GM19035 (cell line): ENCODE measurements at regions not wholly inside any gene's neighbourhood (a gene's known extent, or its start where the extent isn't known, plus 50 kb on each side); places are given as distances from the start of the nearest gene placed in this dataset.

Source experiments
- ATAC-seq: cut with Tn5 transposase; IDR thresholded peaks from one replicate; pipeline ENCODE4 v1.9.1; 2021; ENCODE audit not compliant: unreplicated experiment

- no peak for ATAC-seq
Measured at GRCh38 chr16:85451641-85452363, 161.3 kb upstream of the GSE1 start.

GRCh38 chr16:85452364-85453193 is 160.5 kb upstream of the GSE1 start:
- no peak for ATAC-seq

- no peak for ATAC-seq
Measured at GRCh38 chr16:85453194-85453678, 159.9 kb upstream of the GSE1 start.

- no peak for ATAC-seq
Measured at GRCh38 chr16:85453703-85454102, 159.4 kb upstream of the GSE1 start.

DNA sequence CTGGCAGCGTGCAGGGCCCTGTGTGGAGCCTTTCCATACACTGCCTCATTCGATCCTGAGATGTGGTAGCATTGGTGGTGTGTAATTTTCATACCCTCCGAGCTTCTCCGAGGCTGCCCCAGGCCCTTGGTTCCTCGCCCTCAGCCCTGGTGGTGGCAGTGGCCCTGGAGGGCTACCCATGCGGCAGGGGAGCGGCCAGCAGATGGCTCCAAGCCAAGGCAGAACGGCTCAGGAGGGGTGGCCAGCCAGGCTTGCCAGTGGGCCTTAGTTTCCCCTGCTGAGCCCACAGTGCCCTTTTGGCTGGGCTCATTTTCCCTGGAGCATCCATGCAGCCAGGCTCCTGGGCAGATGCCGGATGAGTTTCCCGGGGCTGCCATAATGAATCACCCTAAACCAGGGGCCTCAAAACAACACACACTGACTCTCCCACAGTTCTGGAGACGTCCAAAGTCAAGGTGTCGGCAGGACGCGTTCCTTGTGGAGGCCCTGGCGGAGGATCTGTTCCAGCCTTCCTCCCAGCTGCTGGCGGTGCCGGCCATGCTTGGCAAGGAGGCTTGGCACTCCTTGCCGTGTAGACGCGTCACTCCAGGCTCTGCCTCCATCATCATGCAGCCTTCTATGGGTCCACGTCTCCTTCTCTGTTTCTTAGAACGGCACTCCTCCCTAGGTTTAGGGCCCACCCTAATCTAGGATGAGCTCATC is 158.8 kb upstream of the GSE1 start:
- no peak for ATAC-seq

DNA sequence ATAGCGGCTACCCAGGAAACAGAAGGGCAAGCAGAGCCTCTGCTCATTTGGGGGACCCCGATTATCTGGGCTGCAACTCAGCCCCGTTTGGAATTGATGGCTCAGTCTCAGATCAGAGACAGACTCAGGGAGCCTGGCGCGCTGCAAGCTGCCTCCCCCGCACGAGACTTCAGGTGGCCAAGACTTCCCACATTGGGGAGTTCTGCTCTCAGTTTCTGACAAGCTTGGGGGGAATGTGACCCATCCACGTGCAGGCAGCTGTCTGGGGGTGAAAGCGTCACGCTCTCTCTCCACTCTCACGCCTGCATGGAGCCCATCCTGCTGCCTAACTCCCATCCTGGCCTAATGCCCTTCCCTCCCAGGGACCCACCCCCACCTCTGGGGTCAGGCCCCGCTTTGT is 157.6 kb upstream of the GSE1 start:
- no peak for ATAC-seq

DNA sequence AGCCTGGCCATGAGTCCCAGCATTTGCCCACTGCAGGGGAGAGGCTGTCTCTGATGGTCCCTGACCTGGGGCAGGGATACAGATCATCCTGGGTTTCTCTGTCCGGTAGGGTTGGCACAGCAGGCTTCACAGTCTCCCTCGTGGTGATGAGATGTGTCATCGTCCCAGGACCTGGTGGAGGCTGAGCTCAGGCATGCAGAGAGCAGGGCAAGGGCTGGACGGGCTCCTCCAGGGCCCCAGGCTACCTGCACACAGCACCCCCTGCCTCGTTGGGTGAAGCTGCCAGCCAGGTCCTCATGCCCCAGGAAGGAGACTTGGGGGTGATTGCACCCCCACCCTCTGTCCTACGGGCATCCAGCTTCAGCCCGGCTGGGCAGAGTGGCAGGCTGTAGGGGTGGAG is 155.8 kb upstream of the GSE1 start:
- ATAC-seq = no peak

- ATAC-seq = no peak
Measured at GRCh38 chr16:85458968-85459367, 154.2 kb upstream of the GSE1 start.

DNA sequence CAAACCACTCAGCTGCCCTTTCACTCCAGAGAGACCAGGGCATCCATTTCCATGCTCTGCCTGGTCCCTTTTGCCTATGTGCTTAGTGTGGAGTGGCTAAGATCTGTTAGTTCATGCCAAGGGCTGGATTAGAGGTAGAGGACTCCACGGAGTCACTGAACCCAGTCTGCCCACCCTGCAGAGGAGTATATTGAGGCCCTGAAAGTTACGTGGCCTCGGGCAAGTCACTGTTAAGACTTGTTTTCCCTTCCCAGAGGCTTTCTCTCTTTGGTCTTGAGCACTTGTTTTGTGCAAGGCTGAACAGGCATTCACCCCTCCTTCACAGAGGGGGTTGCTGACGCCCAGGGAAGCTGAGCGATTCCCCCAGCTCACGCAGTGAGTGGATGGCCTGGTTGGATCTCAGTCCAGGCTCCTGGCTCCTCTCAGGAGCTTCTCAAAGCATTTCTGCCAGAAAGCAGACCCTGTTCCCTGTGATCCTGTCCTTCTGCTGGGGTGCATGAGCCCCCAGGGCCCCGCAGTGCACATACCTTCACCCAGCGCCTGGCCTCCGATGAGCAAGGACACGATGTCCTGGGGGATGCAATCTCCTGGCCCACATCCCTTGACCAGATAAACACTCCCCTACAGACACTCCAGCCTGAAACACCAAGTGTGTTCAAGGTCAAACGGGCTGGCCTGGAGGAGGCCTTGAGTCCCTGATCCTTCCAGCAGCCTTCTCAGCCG is 153.4 kb upstream of the GSE1 start:
- ATAC-seq = no peak

- no peak for ATAC-seq
Measured at GRCh38 chr16:85460252-85461021, 152.7 kb upstream of the GSE1 start.

DNA sequence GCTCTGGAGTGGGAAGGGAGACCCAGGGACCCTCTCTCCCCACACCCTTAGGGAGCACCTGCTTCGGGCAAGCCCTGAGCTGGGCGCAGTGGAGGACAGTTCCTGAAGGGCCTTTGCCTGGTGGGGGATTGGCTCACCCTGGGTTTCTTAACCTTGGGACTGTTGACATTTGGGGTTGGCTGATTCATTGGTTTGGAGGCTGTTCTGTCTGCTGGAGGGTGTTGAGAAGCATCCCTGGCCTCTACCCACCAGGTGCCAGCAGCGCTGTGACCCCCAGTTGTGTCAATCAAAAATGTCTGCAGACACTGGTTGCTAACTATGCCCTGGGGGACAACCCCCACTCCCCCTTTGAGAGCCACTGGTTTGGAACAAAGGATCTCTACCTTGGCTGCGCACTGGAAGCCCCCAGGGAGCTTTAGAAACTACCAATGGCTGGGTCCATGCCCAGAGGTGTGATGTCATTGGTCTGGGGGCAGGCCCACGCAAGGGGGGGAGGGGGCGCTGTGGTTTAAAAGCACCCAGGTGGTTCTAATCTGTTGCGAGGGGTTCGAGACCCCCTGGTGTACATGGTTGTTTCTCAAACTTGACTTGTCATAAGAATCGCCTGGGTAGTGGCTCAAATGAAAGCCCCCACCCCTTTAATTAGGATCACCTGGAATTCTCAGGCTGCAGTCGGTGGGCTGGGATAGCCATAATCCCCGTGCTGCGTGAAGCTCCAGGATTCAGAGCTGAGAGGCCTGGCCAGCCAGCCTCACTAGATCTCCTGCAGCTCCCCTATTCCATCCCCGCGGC is 151.9 kb upstream of the GSE1 start:
- no peak for ATAC-seq

GRCh38 chr16:85461814-85462713 is 151.1 kb upstream of the GSE1 start:
- no peak for ATAC-seq

DNA sequence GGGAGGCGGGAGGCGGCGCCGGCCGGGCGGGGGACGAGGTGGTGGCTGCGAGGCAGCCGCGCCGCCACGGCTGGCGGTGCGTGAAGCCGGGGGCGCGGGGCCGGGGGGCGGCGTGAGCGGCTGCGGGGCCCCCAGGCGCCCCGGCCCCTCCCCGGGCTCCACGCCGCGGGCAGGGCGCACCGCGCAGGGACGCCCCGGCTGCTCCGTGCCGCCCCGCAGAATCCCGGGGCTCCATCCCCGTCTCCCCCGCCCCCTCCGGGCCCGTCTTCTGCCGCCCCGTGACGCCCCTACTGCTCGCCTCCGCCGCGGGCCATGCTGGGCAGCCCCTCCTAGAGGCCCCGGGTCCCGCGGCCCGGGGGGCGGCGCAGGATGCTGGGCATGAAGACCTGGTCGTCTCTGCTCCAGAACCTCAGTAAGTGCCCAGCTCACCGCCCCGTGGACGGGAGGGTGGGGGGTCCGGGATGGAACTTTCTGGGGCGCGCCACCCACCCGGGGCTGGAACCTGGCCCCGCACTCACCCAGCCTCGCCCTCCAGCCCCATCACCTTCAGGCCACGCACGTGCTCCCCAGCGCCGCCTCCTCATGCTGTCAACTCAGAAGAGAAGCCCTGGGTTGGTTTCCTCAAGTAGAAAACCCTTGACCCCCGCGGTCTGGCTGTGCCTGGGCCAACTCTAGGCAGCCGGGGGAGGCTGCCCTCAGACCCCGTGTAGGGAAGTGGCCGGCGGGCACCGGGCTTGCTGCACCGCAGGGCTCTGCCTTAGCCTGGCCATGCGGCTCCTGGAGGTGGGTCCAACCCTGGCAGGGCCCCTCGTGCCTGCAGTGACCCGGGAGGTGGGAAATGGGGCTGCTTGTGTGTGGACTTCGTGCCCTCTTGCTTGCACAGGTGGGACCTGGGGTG is 150.2 kb upstream of the GSE1 start:
- no peak for ATAC-seq

- ATAC-seq = no peak
Measured at GRCh38 chr16:85463672-85464382, 149.3 kb upstream of the GSE1 start.

DNA sequence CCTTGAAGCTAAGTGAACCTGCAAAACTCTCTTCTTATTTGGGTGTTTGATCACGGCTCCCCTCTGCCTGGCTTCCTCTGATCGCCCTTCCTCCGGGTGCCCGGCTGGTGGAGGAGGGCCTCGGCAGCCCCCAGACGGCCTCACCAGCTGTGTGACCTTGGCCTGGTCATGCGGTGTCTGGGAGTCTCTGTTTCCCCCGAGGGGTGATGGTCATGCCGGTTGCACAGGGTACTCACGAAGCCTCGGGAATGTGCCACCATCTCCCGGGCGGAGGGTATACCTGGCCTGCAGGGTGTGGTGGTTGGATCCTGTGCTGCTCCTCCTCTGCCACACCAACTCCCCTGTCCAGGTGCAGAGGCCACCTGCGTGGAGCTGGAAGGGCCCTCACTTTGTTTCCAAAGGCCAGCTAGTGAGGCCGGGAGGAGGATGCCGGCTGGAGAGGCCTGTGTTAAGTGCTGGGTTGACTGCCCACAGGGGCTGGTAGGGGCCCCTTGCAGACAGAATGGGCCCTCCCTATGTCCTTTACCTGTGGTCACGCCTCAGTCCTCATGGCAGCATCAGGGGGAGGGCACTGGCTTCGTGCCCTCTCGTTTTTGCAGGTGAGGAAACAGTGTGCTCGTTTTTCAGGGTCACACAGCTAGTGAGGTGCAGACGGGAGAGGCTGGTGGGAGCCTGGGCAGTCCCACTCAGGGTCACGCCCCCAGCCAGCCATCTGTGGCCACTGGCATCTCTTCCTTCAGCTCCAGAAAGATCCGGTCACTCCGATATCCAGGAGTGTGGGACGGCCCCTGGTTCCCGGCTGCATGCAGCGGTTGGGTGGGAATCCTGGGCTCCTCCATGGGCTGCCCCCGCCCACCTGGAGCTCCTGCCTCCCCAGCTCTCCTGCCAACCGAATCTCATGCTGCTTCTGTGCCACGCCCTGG is 148.5 kb upstream of the GSE1 start:
- no peak for ATAC-seq
